Right lung (tissue), 2 donors: ENCODE measurements at regions not wholly inside any gene's neighbourhood (a gene's known extent, or its start where the extent isn't known, plus 50 kb on each side); places are given as distances from the start of the nearest gene placed in this dataset.
"Not testable (repeated sequence)": the region's sequence is repeated elsewhere in the genome, so short reads cannot be mapped to it uniquely, and the experiment has no call there.

Experiments
- DNase-seq, 2 donors: peaks; one replicate each; pipeline ENCODE4 v3.0.0-alpha.2; 2013

DNA sequence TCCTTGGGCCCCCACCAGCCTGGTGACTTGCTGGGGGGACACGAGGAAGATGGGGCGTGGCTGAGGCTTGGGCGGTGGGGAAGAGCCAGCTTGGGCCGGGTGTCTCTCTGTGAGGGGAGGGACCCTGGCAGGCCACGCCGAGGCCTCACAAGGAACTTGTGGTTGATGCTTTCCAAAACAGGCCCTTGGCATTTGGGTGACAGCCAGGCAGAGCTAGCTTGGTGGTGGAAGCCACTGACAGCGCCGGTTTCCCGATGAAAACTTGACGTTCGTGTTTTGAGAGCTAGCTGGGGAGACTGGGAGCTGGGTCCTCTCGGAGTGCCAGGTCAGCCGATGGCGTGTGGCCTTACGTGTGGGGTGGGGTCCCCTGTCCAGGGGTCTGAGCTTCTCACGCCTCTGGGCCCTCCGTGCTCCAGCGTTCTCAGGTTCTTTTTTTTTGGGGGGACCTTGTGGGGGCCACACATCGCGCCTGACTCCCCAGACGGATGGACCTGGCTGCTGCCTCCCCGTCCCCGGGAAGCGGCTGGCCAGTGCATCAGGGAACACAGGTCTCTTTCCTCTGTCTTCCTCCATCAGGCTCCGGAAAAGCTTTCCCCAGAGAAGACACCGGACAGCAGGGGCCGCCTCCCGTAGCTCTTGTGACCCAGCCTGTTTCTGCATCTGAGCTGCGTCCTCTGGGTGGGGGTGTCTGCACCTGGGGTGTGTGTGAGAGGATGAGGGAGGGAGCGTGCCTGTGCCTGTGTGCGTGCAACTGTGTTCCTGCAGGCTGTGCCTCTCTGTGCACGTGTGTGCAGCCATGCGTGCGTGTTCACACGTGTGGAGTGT lies 129.3 kb upstream of the LPCAT1 start:
- DNase-seq = no peak

DNA sequence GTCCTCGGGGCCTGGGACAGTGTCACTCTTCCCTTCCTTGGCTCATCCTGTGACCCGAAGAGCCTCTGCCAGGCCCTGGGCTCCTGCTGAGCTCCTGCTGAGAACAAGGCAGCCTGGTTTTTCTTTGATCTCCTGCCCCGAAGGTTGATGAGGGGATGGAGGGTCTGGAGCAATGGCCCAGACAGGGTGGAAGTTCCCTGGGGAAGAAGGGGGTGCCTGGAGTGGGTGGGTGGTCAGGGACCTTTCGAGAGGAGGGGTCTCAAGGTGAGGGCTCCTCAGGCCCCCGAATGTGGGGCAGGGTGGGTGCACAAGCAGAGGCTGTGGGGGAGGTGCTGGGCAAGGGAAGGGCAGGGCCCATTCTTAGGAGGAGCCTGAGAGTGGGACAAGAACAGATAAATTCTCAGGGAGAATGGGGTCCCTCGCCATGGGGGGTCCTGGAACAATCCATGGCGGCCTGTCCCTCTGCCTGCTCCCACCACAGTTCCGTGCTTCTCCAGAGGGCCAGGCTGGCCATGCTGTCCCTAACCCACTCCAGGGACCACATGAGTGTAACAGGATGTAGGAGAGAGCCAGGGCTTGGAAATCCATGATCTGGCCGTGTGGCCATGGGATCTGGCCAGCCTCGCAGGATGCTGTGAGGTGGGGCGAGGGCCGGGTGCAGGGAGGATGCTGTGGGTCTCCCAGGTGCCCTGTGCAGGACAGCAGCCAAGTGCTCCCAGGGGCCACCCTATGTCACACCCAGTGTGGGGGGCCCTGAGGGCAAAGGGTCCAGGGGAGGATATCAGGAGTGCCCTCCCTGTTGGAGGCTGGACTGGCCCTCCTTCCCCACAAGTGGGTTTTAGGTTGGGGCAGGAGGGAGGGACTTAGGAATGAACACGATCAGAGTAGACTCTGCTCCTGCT lies 128.5 kb upstream of the LPCAT1 start:
- no peak for DNase-seq

DNA sequence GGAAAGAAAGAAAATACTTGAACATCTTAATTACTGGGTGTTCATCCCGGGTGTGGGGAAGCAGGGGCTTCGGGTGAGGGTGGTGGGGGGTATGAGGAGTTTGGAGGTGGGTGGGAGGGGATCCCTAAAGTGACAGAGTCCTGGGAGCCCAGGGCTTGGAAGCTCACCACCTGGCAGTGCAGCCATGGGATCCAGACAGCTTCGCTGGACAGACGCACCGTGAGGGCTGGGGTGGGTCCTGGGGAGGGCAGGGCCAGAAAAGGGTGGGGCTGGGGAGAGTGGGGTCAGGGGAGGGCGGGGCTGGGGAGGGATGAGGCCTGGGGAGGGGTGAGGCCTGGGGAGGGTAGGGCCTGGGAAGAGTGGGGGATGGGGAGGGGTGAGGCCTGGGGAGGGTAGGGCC lies 127.5 kb upstream of the LPCAT1 start:
- DNase-seq = no peak

DNA sequence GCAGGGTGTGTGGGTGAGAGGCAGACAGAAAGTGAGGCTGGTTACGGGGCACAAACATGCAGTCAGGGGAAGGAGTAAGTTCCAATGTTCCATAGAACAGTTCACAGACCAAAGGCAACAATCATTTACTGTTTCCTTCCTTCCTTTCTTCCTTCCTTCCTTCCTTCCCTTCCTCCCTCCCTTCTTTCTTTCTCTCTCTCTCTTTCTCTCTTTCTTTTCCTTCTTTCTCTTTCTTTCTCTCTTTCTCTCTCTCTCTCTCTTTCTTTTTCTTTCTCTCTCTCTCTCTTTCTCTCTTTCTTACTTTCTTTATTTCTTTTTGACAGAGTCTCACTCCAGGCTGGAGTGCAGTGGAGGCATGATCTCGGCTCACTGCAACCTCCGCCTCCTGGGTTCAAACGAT lies 125.8 kb upstream of the LPCAT1 start:
- DNase-seq = no peak

DNA sequence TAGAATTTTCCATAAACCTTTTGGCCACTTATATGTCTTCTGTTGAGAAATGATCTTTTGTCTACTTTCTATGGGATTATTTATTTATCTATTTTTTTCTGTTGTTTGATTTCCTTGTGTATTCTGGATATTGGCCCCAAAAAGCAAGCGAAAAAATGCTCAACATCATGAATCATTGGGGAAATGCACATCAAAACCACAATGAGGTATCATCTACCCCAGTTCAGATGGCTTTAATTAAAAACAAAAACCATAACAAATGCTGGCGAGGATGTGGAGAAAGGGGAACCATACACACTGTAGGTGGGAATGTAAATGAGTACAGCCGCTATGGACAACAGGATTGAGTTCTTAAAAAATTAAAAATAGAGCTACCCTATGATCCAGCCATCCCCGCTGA lies 125.0 kb upstream of the LPCAT1 start:
- DNase-seq = no peak

DNA sequence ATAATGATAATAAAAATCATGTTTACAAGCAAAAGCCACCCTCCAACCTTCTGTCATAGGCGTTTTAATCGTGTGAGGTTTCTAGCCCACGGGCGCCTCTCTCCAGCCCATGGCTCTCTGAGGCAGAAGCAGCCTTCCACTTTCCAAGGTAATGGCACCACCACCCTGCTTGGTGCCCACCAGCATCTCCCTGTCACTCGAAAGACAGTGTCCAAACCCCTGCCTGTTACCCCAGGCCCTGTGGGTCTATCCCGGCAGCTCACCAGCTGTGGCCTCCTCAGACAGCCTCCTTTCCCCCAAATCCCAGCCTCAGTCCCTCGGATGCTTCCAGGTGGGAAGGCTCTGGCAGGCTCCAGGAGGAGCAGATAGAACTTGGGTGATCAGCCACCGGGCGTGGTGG lies 123.8 kb upstream of the LPCAT1 start:
- DNase-seq = no peak

DNA sequence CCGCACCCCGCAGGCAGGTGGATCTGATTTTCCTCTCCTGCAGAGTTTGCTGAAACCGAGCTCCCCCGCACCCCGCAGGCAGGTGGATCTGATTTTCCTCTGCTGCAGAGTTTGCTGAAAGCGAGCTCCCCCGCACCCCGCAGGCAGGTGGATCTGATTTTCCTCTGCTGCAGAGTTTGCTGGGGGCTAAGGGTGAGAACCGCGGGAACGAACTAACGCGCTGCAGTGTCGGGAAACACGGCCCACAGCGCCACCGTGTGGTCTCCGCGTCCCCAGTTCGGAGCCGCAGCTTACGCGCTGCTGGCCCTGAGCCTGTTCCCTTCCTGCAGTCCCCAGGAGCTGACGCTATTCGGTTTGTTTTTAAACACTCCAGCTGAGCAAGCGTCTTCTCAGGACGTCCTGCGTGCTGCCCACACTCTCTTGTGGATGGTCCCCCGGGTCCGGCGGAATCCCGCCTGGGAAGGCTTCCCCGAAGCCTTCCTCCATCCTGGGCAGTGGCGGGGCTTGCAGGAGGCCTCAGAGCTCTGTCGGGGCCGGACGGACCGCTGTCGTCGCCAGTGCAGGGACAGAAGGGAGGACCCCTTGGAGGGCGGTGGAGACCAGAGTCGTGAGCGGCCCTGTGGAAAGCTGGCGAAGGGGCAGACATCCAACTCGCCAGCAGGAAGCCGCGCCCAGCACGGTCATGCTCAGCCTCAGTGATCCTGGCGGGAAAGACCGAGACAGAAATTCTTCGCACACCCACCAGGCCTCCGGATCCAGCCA lies 121.2 kb upstream of the LPCAT1 start:
- DNase-seq = peak; percentile 84 to 90

DNA sequence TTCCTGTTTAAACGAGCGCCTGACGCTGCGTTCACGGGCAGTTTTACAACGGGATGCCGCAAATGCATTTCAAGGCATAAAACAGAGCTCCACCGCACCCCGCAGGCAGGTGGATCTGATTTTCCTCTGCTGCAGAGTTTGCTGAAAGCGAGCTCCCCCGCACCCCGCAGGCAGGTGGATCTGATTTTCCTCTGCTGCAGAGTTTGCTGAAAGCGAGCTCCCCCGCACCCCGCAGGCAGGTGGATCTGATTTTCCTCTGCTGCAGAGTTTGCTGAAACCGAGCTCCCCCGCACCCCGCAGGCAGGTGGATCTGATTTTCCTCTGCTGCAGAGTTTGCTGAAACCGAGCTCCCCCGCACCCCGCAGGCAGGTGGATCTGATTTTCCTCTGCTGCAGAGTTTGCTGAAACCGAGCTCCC lies 120.6 kb upstream of the LPCAT1 start:
- DNase-seq = not testable (repeated sequence)

DNA sequence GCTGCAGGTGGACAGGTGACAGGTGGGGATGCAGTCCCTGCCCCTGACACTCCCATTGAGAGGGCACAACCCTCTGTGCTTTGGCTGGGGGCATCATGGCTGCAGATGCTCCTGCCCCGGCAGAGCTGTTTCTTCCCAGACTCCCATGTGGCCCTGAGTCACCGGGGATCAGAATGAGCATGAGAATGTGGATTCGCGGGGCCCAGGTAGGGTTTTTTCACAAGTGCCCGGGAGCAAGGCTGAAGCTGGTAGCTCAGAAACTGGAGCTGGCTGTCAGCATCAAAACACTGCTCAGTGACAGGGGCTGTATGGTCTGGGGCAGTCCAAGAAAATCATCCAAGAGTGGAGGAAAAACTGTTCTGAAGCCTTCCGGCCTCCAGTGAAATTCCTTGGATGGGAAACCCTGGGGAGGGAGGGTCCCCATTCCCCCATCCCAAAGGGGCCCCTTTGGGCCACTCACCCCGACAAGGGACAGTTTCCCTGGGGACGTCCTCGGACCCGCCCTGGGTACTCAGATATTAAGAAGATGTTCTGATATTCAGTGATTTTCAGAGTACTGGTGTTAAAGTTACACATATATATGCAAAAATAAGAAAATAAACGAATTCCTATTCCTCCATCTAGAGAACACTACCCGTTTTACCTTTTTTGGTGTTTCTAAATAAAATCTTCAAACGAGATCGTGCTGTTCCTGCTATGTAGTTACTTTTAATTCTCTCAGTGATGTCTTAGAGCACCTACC lies 120.1 kb upstream of the LPCAT1 start:
- DNase-seq = no peak

DNA sequence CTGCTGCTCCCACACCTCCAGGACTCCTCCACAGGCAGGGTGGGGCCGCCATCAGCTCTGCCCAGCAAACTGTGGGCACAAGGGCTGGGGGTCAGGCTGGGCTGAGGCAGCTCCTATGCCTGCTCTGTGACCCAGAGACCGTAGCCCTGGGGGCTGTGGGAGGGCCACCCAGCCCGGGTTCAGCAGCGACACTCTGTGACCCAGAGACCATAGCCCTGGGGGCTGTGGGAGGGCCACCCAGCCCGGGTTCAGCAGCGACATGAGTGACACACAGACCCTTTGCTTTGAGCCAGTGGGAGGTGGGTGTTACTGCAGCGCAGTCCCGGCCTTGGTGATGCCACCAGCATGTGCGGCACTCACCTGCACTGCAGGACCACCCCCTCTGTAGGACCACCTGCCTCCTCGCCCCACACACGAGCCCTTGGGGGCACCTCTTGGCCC lies 118.9 kb upstream of the LPCAT1 start:
- no peak for DNase-seq

DNA sequence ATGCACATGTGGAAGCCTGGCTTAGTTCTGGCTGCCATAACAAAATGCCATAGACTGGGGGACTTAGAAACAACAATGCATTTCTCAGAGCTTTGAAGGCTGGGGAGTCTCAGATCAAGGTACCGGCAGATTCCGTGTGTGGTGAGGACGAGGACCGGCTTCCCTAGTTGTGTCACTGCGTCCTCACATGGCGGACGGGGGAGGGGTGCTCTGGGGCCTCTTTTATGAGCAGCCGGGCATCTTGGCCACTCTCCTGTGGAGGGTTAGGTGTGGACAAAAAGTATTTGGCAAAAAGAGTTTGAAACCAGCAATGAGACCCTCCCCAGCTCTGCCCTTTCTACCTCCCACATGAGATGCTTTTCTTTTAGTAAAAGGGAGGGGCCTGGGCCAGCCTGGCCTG lies 118.5 kb upstream of the LPCAT1 start:
- DNase-seq = no peak

DNA sequence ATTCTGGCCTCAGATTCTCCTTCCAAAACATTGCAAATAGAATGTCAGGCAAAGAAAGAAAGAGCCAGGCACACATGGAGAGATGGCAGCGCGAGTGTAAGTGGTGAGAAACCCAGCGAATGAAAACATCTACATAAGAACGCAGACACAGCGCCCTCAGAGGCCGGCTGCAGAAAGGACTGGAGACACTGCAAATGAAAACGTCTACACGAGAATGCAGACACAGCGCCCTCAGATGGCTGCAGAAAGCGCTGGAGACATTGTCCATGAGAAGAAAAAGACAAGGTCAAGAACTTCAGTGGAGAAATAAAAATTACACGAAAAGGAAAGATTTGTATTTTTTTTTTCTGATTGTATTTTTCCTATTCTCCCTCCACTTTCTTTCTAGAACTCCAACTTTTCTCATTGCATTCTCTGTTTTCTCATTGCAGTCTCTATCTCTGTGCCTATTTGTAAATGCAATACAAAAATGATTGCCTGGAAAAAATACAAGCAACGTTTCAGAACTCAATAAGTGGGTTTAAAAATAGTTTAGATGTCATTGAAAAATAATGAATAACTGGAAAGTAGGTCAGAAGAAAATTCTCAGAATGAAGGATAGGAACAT lies 117.9 kb upstream of the LPCAT1 start:
- DNase-seq = peak; percentile 62 to 78

DNA sequence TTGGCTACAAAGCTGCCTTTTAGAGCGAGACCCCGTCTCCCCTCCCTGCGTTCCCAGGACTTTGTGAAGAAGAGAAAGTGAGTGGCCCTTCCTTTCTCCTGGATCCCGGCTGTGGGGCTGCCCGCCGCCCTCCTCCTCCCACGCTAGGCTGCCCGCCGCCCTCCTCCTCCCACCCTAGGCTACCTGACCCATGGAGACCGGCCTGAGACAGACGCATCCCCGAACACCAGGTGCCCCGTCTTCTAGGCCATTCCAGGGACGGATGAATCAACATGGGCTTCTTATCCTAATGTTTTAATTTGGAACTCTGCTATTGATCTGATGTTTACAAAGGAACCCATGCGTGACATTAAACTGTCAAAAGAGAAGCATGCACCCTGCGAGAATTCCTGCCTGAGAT lies 117.3 kb upstream of the LPCAT1 start:
- no peak for DNase-seq

DNA sequence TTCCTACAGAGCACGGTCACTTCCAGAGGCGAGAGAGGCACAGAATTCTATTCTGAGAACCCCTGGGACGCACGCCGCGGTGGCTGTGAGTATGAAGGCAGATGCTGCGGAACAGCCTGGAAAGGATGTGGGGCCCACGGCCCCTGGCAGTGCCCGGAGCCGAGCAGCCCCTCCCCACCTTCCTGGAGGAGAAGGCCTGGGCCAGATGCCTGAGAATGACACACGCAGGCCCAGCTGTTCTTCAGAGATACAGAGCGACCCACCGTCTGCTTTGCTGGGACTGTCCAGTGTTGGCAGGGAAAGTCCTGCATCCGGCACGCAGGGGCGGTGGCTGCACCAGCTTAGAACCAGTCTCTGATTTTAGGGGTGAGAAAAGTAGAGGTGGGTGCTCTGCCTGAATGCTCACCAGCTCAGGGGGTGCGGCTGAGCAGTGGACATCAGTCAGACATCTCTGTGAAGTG lies 116.7 kb upstream of the LPCAT1 start:
- DNase-seq = no peak

DNA sequence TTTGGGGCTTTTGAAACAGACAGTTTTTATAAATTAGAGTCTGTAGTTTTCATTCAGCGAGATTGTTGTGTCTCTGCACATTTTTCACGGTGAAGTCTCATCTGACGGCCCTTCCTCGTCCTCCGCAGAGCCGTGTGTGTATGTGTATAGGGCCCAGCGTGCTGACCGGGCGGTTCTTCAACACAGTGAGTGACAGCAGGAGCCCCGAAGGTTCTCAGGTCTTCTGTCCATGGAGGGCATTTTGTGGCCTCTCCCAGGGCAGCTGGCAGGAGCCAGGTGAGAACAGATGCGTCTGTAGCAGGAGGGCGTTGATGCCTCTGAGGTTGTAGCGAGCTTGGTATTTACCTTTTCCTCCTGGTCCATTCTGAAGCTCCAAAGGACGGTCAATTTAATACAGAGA lies 116.0 kb upstream of the LPCAT1 start:
- no peak for DNase-seq

DNA sequence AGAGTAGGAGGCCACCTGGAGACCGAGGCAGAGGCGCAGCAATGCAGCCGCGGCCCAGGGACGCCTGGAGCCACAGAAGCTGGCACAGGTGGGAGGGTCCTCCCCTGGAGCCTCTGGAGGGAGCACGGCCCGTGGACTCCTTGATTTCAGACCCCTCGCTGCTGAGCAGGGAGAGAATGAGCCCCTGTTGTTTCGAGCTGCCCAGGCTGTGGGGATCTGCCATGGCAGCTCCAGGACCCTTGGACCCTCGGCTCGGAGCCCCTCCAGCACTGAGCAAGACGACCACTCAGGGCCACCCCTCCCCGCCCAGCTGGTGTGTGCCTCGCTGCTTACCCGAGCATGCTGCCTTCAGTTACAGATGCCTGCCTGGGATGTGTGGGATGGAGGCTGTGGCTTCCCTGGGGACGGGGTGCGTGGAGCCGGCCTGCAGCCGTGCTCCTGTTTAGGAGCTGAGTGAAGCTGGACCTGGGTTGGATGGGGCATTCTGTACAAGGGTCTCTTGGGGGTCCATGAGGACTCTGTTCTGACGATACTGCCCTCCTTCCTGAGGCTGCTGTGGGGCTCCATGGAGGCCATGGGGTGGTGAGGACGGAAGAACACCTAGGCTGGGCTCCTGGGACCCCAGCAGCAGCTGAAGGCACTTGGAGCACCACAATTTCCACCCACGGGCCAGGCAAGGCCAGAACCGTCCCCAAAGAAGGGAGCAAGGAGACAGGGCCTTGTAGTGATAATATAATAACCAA lies 115.1 kb upstream of the LPCAT1 start:
- DNase-seq = no peak

DNA sequence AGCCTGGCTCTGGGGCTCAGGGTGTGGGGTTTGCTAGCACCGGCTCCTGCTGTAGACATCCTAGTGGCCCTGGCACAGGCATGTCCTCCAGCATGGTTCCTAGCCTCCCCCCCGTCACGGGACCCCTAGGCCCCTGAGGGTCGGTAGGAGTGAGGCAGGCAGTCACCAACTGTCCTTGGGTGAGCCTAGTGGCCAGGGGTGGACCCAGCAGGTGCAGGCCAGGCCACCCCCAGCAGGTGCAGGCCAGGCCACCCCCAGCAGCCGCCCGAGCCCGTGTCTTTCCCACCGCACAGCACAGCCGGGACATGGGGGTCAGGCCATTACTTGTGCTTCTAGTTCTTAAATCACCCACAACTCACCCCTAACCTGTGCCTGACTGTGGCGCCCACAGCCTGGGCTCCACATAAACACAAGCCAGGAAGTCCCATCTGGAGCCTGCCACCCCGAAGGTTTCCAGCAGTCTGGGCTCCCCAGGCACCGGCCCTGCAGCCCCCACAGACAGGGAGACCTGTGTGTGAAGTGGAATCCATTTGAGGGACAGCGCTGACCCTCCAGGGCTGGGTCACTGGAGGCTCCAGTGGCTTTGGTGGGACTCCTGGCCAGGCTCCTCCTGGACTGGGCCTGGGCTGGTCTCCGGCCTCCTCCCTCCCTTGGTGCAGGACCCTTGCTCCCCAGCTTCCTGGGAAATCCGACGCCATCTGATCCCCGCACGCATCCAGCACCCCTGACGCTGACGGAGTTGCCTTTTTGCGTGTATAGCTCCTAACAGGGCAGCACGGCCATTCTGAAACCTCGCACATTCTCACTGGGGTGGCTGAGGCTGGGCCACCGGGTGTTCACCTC lies 114.1 kb upstream of the LPCAT1 start:
- no peak for DNase-seq

DNA sequence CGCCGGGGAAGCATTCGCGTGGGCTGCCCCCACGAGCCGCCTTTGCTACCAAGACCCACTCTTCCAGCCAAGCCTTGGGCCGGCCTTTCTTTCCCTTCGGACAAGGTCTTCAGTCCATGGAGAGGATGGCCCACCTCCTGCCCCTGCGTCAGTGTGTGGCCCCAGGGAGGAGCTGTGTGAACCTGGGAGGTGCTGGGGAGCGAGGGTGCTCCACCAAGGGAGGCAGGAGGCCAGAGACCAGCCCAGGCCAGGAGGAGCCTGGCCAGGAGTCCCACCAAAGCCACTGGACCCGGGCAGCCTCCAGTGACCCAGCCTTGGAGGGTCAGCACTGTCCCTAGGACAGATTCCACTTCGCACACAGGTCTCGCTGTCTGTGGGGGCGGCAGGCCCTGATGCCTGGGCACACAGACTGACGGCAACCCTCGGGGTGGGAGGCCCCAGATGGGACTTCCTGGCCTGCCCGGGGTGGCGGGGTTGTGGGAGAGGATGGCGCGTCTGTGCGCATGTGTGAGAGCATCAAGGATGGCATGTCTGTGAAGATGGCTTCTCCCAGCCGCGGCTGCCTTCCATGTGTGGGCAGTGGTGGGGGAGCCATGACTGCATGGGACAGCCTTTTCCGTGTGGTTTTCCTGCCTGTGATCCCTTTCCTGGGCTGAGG lies 113.3 kb upstream of the LPCAT1 start:
- DNase-seq = no peak
